ENCODE measurements at regions not wholly inside any gene's neighbourhood (a gene's known extent, or its start where the extent isn't known, plus 50 kb on each side); places are given as distances from the start of the nearest gene placed in this dataset.

DNA sequence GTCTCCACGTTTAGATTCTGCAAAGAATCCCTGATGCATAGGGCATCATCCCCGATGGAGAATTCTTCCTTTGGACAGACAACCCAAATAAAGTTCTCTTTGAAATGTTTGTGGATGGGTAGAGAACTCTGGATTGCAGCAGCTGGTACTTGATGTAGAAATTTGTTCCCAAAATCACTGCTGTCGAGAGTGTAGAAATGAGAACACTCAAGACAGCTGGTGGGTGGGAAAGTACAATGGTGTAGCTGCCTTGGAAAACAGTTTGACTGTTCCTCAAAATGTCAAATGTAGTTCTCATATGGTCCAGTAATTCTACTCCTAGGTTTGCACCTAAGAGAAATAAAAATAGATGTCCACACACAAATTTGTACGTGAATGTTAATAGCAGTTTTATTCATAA, 671.5 kb upstream of the TMEM132C start:
- TF ChIP-seq, protein P1, sequence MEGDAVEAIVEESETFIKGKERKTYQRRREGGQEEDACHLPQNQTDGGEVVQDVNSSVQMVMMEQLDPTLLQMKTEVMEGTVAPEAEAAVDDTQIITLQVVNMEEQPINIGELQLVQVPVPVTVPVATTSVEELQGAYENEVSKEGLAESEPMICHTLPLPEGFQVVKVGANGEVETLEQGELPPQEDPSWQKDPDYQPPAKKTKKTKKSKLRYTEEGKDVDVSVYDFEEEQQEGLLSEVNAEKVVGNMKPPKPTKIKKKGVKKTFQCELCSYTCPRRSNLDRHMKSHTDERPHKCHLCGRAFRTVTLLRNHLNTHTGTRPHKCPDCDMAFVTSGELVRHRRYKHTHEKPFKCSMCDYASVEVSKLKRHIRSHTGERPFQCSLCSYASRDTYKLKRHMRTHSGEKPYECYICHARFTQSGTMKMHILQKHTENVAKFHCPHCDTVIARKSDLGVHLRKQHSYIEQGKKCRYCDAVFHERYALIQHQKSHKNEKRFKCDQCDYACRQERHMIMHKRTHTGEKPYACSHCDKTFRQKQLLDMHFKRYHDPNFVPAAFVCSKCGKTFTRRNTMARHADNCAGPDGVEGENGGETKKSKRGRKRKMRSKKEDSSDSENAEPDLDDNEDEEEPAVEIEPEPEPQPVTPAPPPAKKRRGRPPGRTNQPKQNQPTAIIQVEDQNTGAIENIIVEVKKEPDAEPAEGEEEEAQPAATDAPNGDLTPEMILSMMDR (IDR thresholded peaks at IDR 0.05), result no peak
- TF ChIP-seq POLR2A (IDR thresholded peaks at IDR 0.05), result no peak

All from stomach (tissue), 4 donors.